KG1 (cell line): ENCODE measurements at regions not wholly inside any gene's neighbourhood (a gene's known extent, or its start where the extent isn't known, plus 50 kb on each side); places are given as distances from the start of the nearest gene placed in this dataset.

ENCODE experiments used
- DNase-seq: peaks from one replicate; lab custom pipeline; 2025; lab: John Stamatoyannopoulos, UW

DNA sequence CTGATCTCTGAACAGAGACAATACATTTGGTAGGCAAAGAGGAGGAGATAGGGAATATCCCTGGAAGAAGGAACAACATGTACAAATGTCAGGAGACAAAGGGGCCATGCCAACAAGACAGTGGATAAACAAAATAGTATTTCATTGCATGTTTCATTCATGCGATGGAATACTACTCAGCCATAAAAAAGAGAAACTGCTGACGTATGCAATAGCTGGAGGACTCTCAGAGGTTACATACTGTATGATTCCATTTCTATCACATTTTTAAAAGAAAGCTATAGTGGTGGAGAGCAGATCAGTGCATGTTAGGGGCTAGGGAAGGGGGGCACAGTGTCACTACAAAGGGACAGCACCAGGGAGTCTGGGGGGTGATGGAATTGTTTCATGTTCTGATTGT, 572.9 kb upstream of the CADM1 start:
- DNase-seq = no peak

DNA sequence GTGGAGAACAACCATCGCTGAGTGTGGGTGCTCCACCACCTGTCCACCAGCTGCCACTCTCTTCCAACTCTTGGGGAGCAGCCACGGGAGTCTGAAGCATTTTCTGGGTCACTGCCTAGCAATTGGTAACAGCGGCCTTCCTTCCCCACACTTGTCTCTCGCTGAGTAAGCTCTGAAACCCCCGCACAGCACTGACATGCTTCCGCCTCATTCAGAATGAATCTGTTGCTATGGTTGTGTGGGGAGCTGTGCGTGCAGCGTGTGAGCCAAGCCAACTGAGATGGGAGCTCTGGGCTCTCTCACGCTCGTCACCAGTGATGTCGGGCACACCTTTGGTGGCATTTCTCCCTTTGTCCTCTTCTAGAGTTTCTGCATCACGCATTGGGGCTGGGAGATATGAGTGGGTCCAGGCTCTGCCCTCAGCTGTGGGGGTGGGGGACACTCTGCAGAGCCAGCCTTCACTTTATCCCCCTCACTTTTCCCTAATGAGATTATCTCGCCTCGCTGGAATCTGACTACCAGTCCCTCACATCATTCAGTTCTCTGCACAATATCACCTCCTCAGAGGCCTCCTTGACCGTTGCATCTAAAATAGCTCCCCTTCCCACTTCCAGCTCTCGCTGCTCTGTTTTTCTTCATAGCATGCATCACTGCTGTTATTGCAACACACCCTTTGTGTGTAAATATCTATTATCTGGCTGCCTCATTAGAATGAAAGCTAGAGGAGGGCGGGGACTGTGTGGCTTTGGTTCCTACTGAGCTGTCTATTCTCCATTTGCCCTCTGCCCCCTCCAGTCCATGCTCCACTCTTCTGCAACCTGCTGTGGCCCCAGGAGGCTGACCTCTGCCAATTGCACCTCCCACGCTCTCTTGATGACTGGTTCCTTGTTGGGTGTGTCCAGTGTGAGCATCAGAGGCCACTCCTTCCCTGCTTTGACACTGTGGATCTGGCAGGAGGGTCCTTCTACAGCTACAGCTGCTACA, 569.9 kb upstream of the CADM1 start:
- no peak for DNase-seq

DNA sequence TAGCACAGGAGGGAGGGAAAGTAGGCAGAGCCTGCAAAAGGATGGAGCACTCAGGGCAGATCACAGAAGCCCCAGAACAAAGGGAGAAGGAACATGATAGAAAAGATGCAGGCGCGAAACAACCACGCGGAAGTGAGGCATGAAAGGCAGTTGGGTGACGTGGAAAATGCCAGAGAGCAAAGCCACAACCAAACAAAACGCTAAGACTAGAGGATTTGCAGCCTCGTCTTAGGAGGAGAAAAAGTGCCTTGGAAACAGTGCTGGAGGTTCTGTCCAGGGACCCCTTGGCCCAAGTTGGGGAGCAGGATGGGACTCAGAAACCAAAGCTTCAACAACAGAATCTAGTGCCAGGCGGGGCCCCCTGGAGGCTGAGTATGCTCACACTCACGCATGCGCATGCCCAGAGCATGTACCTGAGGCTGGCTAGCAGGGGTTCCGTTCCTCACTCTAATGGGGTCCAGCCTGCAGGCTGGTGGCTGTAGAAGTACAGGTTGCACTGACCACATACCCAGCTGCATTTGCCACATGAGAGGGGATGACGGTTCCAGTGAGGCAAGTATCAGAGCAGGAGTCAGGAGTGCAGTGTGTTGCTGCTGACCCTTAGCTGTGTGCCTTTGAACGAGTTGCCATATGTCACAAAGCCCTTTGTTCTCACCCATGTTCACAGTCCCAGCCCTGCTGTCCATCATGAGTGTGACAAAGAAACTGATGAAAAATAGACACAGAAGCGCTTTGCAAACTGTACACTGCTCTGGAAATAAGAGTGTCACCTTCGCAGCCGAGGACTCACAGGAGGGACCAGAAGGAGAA, 568.6 kb upstream of the CADM1 start:
- DNase-seq = no peak

DNA sequence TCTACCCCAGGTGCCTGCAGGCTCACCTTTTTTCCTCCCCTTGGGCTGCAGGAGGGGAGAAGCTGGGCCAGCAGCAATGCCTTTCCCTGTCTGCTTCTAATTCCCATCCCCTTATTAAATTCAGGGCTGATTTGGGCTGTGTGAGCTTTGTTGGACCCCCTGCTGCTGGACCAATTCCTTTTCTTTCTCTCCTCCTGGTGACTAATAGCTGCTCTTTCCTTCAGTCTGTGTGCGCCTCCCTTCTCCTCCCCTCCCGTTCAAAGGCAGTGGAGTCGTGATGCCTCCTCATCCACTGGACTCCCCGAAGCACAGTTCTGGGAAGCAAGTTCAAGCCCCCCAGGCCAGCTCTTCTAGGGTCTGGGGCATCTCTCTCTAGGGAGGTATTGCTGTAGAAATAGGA, 567.9 kb upstream of the CADM1 start:
- no peak for DNase-seq

DNA sequence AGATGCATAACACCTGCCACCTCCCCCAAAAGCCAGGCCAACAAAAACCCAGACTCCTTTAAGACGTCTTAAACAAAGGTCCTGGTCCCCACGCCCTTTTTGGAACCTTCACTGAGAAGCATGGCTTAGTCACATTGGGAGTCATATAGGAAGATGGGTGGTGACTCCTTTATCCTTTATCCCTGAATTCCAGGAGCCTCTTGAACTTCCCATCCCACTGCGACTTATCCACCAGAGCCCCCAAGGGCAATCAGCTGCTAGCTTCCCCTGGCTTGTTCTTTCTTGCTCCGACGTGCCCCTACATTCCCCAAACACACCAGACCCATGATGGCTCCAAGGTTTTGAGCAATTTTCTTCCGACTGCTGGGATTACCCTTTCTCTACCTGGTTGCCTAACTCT, 567.0 kb upstream of the CADM1 start:
- DNase-seq = no peak

DNA sequence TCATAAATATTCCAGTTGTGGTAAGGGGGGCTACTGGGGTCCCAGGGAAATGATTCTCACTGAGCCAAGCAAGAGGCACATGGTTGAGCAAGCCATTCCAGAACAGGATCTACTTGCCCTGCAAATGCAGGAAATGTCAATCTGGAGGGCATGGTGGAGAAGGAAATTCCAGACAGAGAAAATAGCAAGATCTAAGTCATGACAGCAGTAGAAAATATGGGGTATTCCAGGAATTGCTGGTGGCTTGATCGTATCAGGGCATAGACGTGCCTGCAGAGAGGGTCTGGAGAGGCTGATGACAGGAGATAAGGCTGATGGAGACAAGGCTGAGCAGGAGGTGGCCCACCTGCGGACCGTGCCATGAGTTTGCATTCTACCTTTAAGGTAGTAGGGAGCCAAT, 566.3 kb upstream of the CADM1 start:
- no peak for DNase-seq

DNA sequence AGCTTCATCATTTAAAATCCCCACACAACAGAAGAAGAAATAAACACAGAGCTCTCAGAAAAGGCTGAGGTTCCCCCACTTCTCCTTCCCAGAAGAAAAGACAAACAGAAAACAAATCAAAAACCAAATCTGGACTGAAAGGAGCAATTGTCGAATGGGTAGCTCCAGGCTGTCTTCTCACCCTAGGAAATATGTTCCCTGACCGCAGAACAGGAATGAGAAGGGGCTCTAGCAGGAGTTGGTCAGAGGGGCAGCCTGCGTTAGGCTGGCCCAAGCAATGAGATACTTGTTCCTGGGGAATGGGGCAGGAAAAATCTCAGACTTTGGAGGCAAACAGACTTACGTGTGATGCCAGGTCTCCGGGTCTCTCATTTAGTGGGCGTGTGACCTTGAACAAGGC, 562.6 kb upstream of the CADM1 start:
- no peak for DNase-seq

DNA sequence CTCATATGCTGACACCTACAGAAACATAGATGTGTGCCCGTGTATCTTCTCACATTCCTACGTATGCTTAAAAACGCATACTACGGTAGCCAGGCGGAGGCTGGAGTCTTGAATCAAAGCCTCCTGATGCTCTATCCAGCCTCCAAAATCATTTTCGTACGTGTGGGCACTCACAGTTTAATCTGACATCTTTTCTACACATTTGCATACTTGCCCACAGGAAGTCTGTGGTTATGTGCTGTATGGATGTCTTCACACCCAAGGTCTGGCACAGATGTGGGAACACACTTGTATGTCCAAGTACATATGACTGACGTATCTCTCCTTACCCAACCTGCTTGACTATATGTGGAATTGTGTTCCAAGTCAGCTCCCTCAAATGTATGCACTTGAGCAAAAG, 561.8 kb upstream of the CADM1 start:
- no peak for DNase-seq

DNA sequence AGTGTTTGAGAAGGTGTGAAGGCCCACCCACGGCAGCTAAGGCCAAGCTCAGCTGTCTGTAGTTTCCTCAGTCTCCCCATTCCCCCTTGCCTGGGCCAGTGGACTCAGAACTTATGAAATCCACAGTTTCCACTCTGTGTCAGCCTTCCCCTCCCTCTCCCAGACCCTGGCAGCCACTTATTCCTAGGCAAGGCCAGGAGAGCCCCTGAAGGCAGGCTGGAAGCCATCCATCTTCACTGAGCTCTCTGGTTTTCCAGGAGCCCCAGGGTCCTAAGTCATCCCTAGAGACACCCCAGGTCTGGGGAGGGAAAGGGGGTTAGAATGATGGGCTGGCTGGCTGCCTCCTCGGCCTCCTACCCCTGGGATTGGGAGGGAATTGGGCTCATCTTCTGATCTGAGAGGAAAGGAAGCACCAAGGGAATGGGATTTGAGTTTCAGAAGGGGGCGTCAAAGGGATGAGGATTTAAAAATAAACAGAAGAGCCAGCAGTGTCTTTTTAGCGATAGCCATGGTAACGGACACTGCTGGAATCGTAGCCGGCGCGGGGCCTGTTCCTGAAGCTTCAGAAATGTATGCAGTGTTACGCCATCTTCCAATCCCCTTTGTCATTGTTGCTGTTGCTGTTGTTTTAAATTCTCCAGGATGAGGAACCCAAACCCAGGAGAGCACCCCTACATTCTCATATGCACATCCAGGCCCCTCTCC, 561.1 kb upstream of the CADM1 start:
- DNase-seq = no peak

DNA sequence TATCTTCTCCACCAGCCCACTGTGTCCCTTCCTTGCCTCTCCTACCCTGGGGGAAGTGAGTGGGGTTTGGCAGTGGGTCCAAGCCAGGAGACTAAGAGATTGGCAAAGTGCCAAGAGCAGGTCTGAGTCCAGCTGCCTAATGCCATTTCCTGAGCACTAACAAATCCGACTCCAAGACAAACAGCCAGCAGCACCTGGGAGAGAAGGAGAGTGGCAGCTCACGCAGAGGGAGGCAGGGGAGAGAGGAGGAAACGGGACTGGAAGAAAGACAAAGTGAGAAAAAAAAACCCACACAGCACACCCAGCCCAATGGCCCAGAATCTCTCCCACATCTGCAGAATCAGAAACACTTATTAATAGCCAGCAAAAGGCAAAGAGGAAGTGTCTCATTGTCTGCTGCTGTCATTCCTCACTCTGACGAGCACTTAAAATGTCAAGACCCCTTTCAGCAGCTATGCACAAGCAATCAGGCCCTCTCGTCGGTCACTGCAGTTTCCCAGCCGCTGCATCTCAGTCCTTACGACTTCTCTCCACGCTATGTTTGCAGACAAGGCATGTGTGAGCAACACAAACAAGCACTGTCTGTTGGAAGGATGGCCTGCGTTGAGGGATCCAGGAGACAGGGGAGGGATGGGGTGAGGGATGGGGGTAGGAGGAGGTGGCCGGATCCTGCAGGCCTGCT, 558.4 kb upstream of the CADM1 start:
- DNase-seq = no peak

DNA sequence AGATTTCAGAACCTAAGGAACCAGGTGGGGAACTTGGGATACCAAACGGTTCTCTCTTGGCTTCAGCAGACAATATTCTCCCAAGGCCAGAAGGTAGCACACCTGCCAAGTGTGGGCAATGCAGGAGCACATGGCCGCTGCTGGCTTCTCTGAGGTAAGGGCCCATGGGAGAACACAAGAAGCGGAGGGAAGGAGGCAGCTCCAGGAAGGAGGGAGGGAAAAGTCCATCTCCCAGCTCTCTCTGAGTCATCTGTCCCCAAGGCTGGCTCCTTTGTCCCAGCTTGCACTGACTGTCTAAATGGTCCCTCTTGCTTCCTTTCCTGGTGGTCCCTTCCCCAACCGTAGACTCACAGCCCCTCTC, 557.9 kb upstream of the CADM1 start:
- DNase-seq = no peak

DNA sequence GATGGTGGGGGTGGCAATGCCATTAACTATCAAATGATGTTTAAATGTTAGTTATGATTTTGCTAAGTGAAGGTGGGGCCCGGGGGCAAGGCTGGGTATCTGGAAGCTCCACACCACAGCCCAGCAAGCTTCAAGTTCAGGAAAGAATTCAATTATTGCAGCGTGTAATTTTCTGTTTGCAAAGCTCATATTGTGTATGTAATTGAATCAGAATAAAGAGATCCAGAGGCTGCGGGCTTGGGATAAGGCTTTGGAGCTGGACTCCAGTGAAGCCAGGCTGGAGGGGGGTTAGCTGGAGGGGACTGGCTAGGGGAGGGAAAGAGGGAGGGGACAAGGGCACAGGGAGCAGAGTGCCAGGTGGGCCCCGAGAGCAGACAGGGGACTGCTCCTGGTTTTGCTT, 557.1 kb upstream of the CADM1 start:
- DNase-seq = no peak

DNA sequence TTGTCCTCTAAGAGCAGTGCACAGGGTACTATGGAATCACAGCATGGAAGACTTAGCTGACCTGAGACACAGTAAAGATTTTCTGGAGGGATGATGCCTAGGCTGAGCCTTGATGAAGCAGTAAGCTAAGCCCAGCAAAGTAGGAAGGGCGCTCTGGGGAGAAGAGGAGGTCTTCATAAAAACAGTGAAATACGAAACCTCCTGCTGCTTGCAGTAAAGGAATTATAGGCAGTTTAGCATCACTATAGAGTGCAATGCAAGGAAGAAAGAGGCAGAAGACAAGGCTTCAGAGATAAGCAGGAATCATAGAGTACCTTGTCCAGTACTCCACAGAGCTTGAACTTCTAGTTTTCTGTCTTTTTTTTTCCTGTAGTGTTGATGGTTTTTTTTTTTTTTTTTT, 555.7 kb upstream of the CADM1 start:
- no peak for DNase-seq

DNA sequence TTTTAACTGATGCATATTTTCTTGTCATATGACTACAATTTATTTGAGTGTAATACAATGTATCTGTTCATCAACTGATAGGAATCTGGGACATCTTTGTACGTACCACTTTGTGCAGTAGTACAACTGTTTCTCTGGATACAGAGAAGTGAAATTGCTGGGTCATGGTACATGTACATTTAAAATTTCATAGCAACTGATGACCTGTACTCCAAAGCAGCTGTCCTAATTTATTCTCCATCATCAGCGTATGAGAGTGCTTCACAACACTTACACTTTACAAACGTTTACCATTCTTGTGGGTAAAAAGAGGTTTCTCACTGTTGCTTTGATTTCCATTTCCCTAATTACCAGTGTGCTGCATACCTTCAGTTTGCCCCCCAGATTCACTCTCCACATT, 552.8 kb upstream of the CADM1 start:
- DNase-seq = no peak

DNA sequence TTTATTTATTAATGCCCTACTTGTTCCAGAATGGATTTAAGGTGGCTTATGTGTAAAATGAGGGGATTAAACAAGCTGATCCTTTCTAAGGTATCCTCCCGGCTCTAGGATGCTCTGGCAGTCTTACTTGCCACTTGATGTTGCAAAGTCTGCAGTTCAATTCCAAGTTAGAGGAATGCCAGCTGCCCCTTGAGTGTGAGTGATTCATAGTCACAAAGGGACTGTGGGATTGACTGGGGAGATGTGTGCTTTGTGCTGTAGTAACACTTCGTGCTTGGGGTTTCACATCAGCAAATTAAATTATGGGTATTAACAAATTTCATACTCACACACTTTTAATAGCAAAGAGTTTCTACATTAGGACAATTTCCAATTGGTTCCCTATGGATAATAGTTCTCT, 550.8 kb upstream of the CADM1 start:
- no peak for DNase-seq

DNA sequence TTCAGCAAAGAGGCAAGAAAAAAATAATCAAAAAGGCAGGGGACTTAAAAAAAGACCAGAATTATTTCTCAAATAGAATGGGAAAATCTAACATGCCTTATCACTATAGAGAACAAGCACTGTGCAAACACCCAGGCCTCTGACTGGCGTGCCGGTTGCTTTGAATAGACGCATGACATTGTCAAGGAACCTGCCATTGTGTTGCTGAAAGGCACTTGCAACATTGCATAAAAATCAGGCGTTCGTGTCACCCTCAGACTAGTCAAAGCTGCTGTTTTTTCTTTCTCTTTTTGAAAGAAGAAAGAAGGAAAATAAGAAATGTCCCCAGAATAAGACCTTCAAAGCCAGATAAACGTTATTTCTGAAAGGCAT, 549.3 kb upstream of the CADM1 start:
- DNase-seq = no peak

DNA sequence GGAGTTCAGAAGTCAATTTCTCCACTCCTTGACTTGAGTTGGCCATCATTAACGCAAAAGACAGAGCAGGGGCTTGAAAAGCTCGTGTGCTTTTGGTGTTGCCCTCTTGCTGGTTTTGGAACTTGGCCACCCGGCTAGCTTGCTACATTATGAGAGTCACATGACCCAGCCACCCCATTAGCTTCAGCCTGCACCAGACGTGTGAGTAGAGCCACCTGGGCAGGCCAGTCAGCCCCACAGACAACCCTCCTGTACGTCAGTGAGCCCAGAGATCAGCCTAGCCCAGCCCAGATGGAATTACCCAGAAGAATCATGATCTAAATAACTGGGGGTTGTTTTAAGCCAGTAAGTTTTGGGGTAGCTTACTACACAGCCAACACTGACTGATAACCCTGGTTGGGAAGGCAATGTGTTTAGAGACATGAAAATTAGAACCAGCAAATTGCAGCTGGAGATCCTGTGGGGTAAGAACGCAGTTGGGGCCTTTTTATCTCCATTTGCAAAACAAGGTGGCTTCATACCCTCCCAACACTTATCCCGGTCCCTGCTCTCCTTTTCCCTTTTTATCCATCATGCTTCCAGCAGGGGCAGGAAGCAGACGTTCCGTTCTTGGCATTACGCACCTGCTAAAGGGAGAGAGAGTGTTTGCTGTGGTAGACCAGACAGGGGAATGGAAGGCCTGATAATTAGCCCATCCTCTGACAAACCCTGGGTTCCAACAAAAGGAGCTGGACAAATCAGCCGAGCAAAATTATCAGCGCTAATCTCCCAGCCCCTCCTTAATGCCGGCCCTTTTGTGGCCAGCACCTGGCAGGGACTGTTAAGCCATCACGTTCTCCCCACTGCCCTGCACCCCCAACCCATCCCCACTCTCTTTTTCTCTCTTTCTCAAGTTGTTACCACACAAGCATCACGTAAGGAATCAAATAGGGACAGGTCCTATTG, 548.7 kb upstream of the CADM1 start:
- no peak for DNase-seq

DNA sequence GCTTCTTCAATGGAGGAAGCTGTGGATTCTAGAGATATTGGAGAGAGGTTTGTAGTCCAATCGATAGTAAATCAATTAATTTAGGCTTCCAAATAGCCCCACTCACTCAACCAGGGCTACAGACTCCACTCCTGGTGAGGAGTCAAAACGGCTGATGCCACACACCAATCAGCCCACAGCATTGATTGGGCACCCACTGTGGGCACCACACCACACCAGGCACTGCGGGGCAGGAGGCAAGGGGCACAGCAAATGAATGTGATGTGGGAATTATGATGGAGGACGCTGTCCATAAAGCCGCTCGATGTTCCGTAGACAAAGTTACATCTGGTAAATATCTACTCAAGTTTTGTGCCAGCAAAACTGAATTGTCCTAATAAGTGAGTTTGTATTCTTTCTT, 547.3 kb upstream of the CADM1 start:
- no peak for DNase-seq

DNA sequence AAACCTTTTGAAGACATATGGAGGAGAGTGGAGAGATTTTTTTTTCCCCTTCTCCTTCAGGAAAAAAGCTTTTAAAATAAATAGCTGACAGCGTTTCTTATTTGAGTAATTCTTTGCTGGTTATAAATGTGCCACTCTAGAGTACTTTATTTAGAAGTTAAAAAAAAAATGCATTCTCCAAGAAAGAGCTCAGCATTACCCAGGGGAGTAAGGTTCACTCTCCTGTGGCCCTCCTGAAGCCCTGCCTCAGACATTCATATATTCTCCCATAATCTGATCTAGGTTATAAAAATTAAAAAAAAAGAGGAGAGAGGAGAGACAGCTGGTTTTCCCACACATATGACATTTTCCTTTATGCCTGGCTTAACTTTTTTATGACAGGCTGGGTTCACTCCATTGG, 545.2 kb upstream of the CADM1 start:
- no peak for DNase-seq

DNA sequence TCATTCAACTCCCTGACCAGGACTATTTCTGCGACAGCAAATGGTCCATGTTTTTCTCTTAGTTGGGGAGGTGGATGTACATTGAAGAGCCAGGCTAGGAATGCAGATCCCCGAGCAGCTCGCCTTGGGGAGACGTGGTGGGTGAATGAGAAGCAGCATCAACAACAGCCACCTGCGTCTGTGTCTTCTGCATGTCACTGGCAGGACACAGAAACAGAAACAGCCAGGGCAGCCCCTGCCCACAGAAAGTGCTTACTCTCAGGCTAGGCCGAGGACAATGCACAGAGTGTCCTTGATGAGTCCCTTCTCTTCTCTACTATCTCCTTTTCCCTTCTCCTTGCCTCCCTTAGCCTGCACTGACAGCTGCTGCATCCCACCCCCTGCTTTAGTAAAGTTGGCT, 541.9 kb upstream of the CADM1 start:
- no peak for DNase-seq

DNA sequence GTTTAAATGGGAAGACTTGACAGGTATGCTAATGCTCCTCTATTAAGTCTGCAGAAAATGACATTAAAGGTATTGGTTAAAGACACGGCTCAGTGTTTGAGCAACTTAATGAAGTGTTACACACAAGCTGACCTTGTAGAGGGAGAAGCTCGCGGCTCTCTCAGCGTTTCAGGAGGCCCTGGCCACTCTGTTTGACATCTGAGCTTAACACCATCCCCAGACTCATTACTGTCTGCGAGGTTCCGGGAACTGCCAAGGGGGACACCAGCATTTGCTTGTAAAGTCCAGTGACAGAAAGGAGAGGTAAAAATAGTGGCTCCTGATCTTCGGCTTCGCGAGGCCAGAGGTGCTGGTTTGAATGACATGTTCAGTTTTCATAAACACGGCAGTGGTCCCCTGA, 540.7 kb upstream of the CADM1 start:
- no peak for DNase-seq
